Hepatocyte (in vitro differentiated cells): ENCODE measurements at regions not wholly inside any gene's neighbourhood (a gene's known extent, or its start where the extent isn't known, plus 50 kb on each side); places are given as distances from the start of the nearest gene placed in this dataset.
"Not testable (repeated sequence)": the region's sequence is repeated elsewhere in the genome, so short reads cannot be mapped to it uniquely, and the experiment has no call there.

Source experiments
- DNase-seq: peaks from one replicate; pipeline ENCODE4 v3.0.0-alpha.2; 2016; ENCODE audit warnings: low spot score
- H2AFZ ChIP-seq: fragments of 200-600 bp; sonication (generic); 2 replicates; pipeline ENCODE4 v1.6.0; 2016; ENCODE audit warnings: antibody characterized with exemption, mild to moderate bottlenecking
- H3K27ac ChIP-seq: fragments of 200-600 bp; sonication (generic); 2 replicates; pipeline ENCODE4 v1.5.1; 2016; ENCODE audit warnings: mild to moderate bottlenecking
- H3K27me3 ChIP-seq: fragments of 200-600 bp; sonication (generic); 2 replicates; pipeline ENCODE4 v1.6.1; 2016
- H3K36me3 ChIP-seq: fragments of 200-600 bp; sonication (generic); replicated peaks from 2 replicates; pipeline ENCODE4 v1.5.1; 2016; ENCODE audit warnings: low read depth; ENCODE audit not compliant: insufficient read depth
- H3K4me1 ChIP-seq: fragments of 200-600 bp; sonication (generic); 2 replicates; pipeline ENCODE4 v1.5.1; 2016; ENCODE audit warnings: mild to moderate bottlenecking, moderate library complexity; ENCODE audit not compliant: insufficient read depth
- H3K4me2 ChIP-seq: fragments of 200-600 bp; sonication (generic); 2 replicates; pipeline ENCODE4 v1.6.0; 2016
- H3K4me3 ChIP-seq: fragments of 200-600 bp; sonication (generic); 2 replicates; pipeline ENCODE4 v1.5.1; 2016; ENCODE audit warnings: mild to moderate bottlenecking
- H3K79me2 ChIP-seq: fragments of 200-600 bp; sonication (generic); 2 replicates; pipeline ENCODE4 v1.6.0; 2017; ENCODE audit warnings: mild to moderate bottlenecking
- H3K9me2 ChIP-seq: fragments of 200-600 bp; sonication (generic); replicated peaks from 2 replicates; pipeline ENCODE4 v1.6.0; 2017; ENCODE audit warnings: mild to moderate bottlenecking; ENCODE audit not compliant: insufficient read depth
- H3K9me3 ChIP-seq: fragments of 200-600 bp; sonication (generic); 2 replicates; pipeline ENCODE4 v1.5.1; 2016; ENCODE audit warnings: low read depth, mild to moderate bottlenecking
- H4K20me1 ChIP-seq: fragments of 200-600 bp; sonication (generic); 2 replicates; pipeline ENCODE4 v1.6.0; 2016; ENCODE audit warnings: mild to moderate bottlenecking; ENCODE audit not compliant: insufficient read depth, poor library complexity, severe bottlenecking
- EZH2 ChIP-seq: fragments of 200-600 bp; sonication (generic); IDR thresholded peaks from 2 replicates; pipeline ENCODE4 v1.6.1; 2016; ENCODE audit warnings: antibody characterized with exemption, mild to moderate bottlenecking, borderline replicate concordance
- EZH2phosphoT487 ChIP-seq: fragments of 200-600 bp; sonication (generic); IDR thresholded peaks from one replicate; pipeline ENCODE4 v1.6.1; 2018; ENCODE audit warnings: antibody characterized with exemption, mild to moderate bottlenecking, low read depth, moderate library complexity; ENCODE audit not compliant: unreplicated experiment, severe bottlenecking
- WGBS: methylation state at CpG from one replicate; pipeline ENCODE4 v1.1.6; 2016; ENCODE audit warnings: low lambda C conversion rate; ENCODE audit errors: missing lambda C conversion rate; 5-methylcytosine and 5-hydroxymethylcytosine counted together
- TF ChIP-seq, protein P1 (sequence below): fragments of 200-600 bp; sonication (generic); IDR thresholded peaks from 2 replicates; pipeline ENCODE4 v1.5.1; 2016; ENCODE audit warnings: antibody characterized with exemption, mild to moderate bottlenecking; ENCODE audit not compliant: poor library complexity

DNA sequence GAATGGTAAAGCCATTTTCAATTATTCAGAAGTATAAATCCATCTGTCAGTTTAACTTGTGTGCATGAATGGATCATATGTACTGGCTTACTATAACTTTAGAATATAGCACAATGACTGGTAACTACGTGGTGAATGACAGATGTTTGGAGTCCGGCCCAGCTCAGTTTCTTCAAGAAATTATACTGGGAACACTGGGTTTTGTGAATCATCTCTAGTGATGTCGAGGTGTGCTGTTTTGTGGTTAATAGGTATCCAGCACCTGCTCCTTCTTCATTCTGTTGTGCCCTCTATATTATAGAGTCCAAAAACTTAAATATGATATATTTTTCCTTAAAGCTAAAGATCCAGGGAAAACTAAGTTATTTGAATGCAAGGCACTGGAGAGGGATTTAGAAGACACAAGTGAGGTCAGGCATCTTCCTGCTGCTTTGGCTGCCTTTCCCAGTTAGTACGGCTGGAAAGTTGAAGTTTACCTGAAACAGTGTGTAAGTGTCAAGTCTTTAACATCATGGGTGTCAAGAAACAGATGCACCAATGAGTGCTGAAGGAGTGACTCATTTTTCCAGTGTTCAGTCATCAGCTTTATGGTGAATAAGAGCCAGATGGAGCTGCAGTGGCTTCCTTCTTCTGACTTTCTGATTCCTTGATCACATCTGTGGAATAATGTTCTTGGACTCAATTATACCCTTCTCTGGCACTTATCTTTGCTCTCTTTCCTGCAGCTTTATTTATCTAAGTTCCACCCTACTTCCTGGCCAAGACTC lies 1079.5 kb upstream of the CELF4 start:
- Histone ChIP-seq H3K9me3 (no peaks in the 10 kb centered on the region), H3K36me3 (no peaks in the 10 kb centered on the region), H3K79me2 (no peaks in the 10 kb centered on the region), H3K4me2 (no peak overlapping the region), H4K20me1 (no peaks in the 10 kb centered on the region), H3K27ac (no peak overlapping the region), H3K27me3 (no peaks in the 10 kb centered on the region), H3K4me3 (no peak overlapping the region), H2AFZ (no peak overlapping the region), H3K4me1 (no peaks in the 10 kb centered on the region), H3K9me2 (no peaks in the 10 kb centered on the region)
- no peak for DNase-seq
- TF ChIP-seq EZH2phosphoT487 = no peak
- TF ChIP-seq EZH2 = no peak
- TF ChIP-seq, protein P1, sequence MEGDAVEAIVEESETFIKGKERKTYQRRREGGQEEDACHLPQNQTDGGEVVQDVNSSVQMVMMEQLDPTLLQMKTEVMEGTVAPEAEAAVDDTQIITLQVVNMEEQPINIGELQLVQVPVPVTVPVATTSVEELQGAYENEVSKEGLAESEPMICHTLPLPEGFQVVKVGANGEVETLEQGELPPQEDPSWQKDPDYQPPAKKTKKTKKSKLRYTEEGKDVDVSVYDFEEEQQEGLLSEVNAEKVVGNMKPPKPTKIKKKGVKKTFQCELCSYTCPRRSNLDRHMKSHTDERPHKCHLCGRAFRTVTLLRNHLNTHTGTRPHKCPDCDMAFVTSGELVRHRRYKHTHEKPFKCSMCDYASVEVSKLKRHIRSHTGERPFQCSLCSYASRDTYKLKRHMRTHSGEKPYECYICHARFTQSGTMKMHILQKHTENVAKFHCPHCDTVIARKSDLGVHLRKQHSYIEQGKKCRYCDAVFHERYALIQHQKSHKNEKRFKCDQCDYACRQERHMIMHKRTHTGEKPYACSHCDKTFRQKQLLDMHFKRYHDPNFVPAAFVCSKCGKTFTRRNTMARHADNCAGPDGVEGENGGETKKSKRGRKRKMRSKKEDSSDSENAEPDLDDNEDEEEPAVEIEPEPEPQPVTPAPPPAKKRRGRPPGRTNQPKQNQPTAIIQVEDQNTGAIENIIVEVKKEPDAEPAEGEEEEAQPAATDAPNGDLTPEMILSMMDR = no peak
- 88% methylated on average over 4 of the region's 4 CpGs for WGBS

DNA sequence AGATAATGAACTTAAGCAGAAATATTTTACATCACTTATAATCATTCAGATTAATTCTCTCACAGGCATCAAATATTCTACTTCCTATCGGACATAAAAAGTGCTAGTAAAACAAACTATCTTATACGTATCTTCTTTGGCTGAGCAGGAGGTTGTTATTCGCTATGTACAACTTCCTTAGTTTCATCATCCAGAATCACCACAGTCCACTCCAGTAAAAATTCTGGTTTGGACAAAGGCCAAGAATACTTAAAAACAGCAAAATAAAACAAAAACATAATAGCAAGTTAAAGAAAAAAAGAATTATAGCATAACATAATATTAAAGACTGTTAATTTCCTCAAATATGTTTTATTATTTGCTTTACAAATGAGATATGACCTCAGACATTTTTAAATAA lies 1077.1 kb upstream of the CELF4 start:
- H2AFZ ChIP-seq = no peak overlapping the region

DNA sequence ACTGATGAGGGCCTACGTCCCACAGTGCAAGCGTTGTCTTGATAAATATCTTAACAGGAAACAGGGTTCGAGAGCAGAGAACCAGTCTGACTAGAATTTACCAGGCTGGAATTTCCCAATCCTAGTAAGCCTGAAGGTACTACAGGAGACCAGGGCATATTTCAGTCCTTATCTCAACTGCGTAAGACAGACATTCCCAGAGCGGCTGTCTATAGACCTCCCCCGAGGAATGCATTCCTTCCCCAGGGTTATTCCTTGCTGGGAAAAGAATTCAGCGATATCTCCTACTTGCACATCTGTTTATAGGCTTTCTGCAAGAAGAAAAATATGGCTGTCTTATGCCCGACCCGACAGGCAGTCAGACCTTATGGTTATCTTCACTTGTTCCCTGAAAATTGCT lies 1074.1 kb upstream of the CELF4 start:
- DNase-seq, H3K4me2 ChIP-seq, H3K9me3 ChIP-seq, H2AFZ ChIP-seq, H4K20me1 ChIP-seq, H3K79me2 ChIP-seq, H3K4me1 ChIP-seq, H3K9me2 ChIP-seq, H3K27me3 ChIP-seq, H3K4me3 ChIP-seq, H3K27ac ChIP-seq, H3K36me3 ChIP-seq: not testable (repeated sequence)
- 93% methylated on average over 9 of the region's 9 CpGs for WGBS

More for the DNA sequence above, 1077.1 kb upstream of the CELF4 start:
- WGBS = 82% methylated on average over 3 of the region's 3 CpGs
- no peaks in the 10 kb centered on the region for H3K27me3 ChIP-seq
- no peaks in the 10 kb centered on the region for H3K9me2 ChIP-seq
- H3K4me1 ChIP-seq = no peaks in the 10 kb centered on the region
- H3K27ac ChIP-seq = no peak overlapping the region
- H3K9me3 ChIP-seq = no peaks in the 10 kb centered on the region
- H3K4me2 ChIP-seq = no peak overlapping the region
- H4K20me1 ChIP-seq = no peaks in the 10 kb centered on the region
- DNase-seq = no peak
- H3K36me3 ChIP-seq = no peaks in the 10 kb centered on the region
- no peaks in the 10 kb centered on the region for H3K79me2 ChIP-seq
- no peak overlapping the region for H3K4me3 ChIP-seq
- TF ChIP-seq, protein P1 = no peak
- TF ChIP-seq EZH2 (no peak), EZH2phosphoT487 (no peak)

DNA sequence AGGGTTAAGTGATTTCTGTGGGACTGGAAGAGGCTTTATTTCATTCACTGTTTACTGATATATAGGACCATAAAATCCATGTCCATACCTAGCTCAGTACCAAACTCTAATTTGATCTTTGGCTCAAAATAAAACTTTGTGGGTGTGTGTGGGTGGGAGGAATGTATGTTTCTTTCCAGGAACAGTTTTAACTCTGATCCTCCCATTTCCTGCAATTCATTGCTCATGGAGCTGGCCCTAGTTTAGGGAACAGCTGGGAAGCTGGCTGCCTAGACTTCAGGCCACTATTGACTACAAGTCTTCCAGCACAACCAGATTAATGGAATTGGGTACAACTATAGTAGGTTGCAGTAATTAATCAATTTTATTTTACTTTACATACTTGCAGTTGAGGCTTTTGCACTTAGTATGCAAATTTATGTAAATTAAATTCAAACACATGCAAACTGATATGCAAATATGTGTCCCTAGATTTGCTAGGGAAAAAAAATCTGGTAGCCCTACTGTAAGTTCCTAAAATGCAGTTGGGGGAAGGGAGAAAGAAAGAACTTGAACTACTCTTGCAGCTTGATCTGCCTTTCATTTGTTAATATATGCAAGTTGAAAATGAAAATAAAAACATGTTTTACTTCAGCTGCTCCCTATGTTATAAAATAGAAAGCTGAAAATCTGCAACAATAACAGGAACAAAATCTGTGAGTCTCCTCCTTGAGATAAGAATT lies 1070.3 kb upstream of the CELF4 start:
- DNase-seq = no peak
- Histone ChIP-seq H2AFZ (no peak overlapping the region), H3K27ac (no peak overlapping the region)

More for the DNA sequence above, 1070.3 kb upstream of the CELF4 start:
- Histone ChIP-seq H3K4me2 (no peak overlapping the region), H3K9me2 (no peaks in the 10 kb centered on the region), H3K9me3 (no peaks in the 10 kb centered on the region), H3K27me3 (no peaks in the 10 kb centered on the region), H3K4me1 (no peaks in the 10 kb centered on the region), H3K79me2 (no peaks in the 10 kb centered on the region), H3K36me3 (no peaks in the 10 kb centered on the region), H3K4me3 (no peak overlapping the region), H4K20me1 (no peaks in the 10 kb centered on the region)
- no peak for TF ChIP-seq EZH2
- TF ChIP-seq, protein P1 = no peak
- no peak for TF ChIP-seq EZH2phosphoT487
